Bronchial epithelial cell (primary cell): ENCODE measurements at regions not wholly inside any gene's neighbourhood (a gene's known extent, or its start where the extent isn't known, plus 50 kb on each side); places are given as distances from the start of the nearest gene placed in this dataset.

Source experiments
- DNase-seq: peaks from one replicate; pipeline ENCODE4 v3.0.0-alpha.2; 2010; ENCODE audit warnings: low read depth
- FAIRE-seq: peaks from 2 replicates; lab custom pipeline; 2011; peaks lifted over from hg19 to GRCh38; lab: Jason Lieb, UNC
- H3K27me3 ChIP-seq: 2 replicates; pipeline ENCODE4 v1.5.1; 2011; ENCODE audit warnings: low read length; ENCODE audit not compliant: control insufficient read depth, insufficient read depth
- H3K36me3 ChIP-seq: 2 replicates; pipeline ENCODE4 v1.5.1; 2011; ENCODE audit warnings: low read length; ENCODE audit not compliant: control insufficient read depth, insufficient read depth
- H3K4me3 ChIP-seq: 2 replicates; pipeline ENCODE4 v1.5.1; 2011; ENCODE audit warnings: mild to moderate bottlenecking, low read depth, low read length, control low read depth
- TF ChIP-seq, protein P1 (sequence below): IDR thresholded peaks from 2 replicates; pipeline ENCODE4 v1.5.1; 2011; ENCODE audit warnings: mild to moderate bottlenecking, moderate library complexity, low read length, control low read depth, inconsistent platforms; ENCODE audit not compliant: insufficient read depth, severe bottlenecking

DNA sequence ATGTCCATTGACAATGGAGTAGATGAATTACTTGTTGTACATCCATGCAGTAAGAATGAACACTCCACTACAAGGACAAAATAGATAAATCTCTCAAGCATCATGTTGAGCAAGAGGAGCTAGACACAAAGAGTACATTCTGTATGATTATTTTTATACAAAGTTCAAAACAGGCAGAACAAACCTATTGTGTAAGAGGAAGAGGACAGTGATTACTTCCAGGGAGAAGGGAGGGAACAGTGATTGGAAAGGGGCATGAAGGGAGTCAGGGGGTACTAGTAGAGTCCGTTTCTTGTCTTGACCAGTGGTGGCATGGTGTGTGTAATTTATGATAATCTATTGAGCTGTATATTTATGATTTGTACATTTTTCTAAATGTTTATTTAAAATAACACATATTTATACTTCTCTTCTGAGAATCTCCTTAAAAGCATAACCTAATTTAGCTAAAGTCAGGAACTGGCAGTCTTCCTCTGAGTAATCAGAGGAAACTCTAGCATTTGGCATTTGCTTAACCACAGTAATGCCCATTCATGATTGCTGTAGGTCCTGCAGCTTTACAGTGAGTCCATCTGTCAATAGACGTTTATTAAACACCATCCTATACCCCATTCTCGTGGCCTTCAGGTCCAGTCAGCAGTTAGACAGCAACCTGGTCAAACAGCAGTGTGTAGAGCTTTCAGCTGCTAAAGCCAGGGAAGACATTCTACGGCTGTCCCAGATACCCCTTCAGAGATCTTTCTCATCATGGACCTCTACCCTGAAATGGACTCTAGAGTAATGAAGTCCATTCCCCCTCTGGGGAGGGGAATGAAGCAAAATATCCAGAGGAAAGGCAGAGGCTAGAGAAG is 114.1 kb upstream of the GALNT2 start:
- TF ChIP-seq, protein P1, sequence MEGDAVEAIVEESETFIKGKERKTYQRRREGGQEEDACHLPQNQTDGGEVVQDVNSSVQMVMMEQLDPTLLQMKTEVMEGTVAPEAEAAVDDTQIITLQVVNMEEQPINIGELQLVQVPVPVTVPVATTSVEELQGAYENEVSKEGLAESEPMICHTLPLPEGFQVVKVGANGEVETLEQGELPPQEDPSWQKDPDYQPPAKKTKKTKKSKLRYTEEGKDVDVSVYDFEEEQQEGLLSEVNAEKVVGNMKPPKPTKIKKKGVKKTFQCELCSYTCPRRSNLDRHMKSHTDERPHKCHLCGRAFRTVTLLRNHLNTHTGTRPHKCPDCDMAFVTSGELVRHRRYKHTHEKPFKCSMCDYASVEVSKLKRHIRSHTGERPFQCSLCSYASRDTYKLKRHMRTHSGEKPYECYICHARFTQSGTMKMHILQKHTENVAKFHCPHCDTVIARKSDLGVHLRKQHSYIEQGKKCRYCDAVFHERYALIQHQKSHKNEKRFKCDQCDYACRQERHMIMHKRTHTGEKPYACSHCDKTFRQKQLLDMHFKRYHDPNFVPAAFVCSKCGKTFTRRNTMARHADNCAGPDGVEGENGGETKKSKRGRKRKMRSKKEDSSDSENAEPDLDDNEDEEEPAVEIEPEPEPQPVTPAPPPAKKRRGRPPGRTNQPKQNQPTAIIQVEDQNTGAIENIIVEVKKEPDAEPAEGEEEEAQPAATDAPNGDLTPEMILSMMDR, result no peak
- no peaks in the 10 kb centered on the region for H3K27me3 ChIP-seq
- peak; percentile 28 for DNase-seq
- FAIRE-seq, result no peak
- H3K36me3 ChIP-seq, result no peaks in the 10 kb centered on the region
- H3K4me3 ChIP-seq, result no peak overlapping the region

DNA sequence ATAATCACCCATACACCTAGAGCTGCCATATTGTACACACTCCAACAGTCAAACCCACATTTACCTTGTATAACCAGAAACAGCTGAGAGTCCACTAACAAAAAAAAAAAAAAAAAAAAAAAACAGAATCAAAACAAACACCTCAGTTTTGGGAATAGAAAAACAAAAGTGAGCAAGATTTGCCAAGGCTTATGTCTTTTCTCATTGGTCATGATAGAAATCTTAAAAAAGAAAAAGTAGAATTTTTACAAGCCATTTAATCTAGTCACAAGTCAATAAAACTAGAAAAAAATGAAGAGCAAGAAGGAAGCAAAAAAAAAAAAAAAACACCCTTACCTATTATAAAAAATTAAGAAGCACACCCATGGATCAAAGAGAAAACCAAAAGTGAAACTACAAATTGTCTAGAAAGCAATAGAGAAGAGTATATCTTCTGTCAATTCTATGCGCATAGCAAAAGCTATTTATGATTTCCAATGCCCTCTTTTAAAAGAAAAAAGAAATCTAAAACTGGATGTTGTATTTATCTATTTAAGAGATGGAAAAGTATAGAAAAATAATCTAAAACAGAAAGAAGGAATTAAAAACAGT is 113.2 kb upstream of the GALNT2 start:
- no peak for FAIRE-seq
- no peak for DNase-seq
- Histone ChIP-seq H3K36me3 (no peaks in the 10 kb centered on the region), H3K4me3 (no peak overlapping the region), H3K27me3 (no peaks in the 10 kb centered on the region)
- TF ChIP-seq, protein P1, result no peak

DNA sequence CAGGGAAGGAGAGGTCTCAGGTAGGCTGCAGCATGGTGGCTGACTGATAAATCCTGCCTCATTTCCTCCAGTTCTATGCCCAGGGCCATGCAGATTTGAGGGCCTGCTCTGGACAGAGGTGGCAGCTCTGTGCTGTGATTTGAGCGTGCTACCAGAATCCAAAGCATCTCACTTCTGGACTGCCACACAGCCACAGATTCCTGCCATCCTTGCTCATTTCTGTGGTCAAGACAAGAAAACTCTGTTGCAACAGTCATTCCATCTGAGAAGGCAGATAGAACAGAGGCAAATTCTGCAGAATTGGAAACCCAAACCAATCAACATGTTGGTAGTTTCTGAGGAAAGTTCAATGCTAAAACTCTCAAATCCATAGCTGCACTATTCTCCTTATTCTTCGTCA is 102.8 kb upstream of the GALNT2 start:
- no peaks in the 10 kb centered on the region for H3K27me3 ChIP-seq
- FAIRE-seq, result no peak
- H3K36me3 ChIP-seq, result no peaks in the 10 kb centered on the region
- TF ChIP-seq, protein P1, result no peak
- DNase-seq, result no peak
- no peak overlapping the region for H3K4me3 ChIP-seq

DNA sequence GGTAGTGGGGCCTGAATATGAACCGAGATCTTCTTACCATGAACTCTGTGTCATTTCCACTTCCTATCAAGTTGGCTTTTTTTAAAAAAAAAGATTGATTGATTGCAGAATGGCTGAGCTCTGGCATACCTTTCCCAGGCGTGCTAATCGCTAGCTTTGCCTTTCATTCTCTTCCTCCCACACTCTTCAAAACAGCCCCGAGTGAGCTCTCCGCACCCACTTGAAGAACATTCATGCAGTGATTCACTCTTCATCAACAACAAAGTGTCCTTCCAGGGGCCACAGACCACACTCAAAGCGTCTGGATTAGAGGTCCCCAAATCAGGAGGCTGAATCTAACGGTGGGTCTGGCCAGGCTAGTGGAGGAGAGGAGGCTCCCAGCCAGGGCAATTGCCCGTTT is 96.3 kb upstream of the GALNT2 start:
- no peak for DNase-seq
- no peak overlapping the region for H3K4me3 ChIP-seq
- FAIRE-seq, result no peak
- H3K36me3 ChIP-seq, result no peaks in the 10 kb centered on the region
- H3K27me3 ChIP-seq, result no peaks in the 10 kb centered on the region
- TF ChIP-seq, protein P1, result no peak

DNA sequence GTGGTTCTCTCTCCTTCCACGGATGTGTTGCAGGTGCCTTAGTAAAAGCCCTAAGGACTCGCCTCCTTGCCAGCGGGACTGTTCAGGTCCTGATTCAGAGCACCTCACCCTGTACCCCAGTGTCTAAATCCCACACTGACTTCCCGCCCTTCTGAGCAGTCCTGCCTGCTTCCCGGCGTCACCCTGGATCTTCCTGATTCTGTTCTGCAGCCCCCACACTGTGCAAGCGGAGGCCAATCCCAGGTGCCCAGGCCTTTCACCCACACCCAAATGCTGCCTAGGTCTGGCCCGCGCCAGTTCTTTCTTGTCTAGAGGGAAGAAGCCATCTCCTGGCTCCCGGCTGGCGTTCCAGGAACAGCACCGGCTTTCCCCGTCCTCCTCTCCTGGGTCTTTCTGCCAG is 95.9 kb upstream of the GALNT2 start:
- TF ChIP-seq, protein P1, result no peak
- no peak for FAIRE-seq
- Histone ChIP-seq H3K36me3 (no peaks in the 10 kb centered on the region), H3K27me3 (no peaks in the 10 kb centered on the region), H3K4me3 (no peak overlapping the region)
- no peak for DNase-seq
